Smooth muscle cell (in vitro differentiated cells): ENCODE measurements at regions not wholly inside any gene's neighbourhood (a gene's known extent, or its start where the extent isn't known, plus 50 kb on each side); places are given as distances from the start of the nearest gene placed in this dataset.

Experiments used
- DNase-seq: peaks from one replicate; lab custom pipeline; 2025; ENCODE audit not compliant: unreplicated experiment; lab: John Stamatoyannopoulos, UW
- H2AFZ ChIP-seq: fragments of 200-600 bp; sonication (generic); 2 replicates; pipeline ENCODE4 v1.6.0; 2016; ENCODE audit warnings: antibody characterized with exemption, low read depth, mild to moderate bottlenecking
- H3F3A ChIP-seq: fragments of 200-600 bp; sonication (generic); 2 replicates; pipeline ENCODE4 v1.6.0; 2017; ENCODE audit warnings: antibody characterized with exemption, low read depth
- H3K27ac ChIP-seq: fragments of 200-600 bp; sonication (generic); 2 replicates; pipeline ENCODE4 v1.5.1; 2016; ENCODE audit warnings: low read depth, mild to moderate bottlenecking
- H3K27me3 ChIP-seq: fragments of 200-600 bp; sonication (generic); 2 replicates; pipeline ENCODE4 v1.6.1; 2016; ENCODE audit warnings: low read depth, mild to moderate bottlenecking
- H3K36me3 ChIP-seq: fragments of 200-600 bp; sonication (generic); 2 replicates; pipeline ENCODE4 v1.5.1; 2016; ENCODE audit warnings: low read depth
- H3K4me1 ChIP-seq: fragments of 200-600 bp; sonication (generic); 2 replicates; pipeline ENCODE4 v1.5.1; 2016; ENCODE audit warnings: low read depth
- H3K4me2 ChIP-seq: fragments of 200-600 bp; sonication (generic); 2 replicates; pipeline ENCODE4 v1.6.0; 2016; ENCODE audit warnings: mild to moderate bottlenecking
- H3K4me3 ChIP-seq: fragments of 200-600 bp; sonication (generic); 2 replicates; pipeline ENCODE4 v1.5.1; 2016; ENCODE audit warnings: mild to moderate bottlenecking
- H3K79me2 ChIP-seq: fragments of 200-600 bp; sonication (generic); 2 replicates; pipeline ENCODE4 v1.6.0; 2016; ENCODE audit warnings: low read depth, mild to moderate bottlenecking
- H3K9ac ChIP-seq: fragments of 200-600 bp; sonication (generic); 2 replicates; pipeline ENCODE4 v1.6.0; 2016; ENCODE audit warnings: low read depth
- H3K9me3 ChIP-seq: fragments of 200-600 bp; sonication (generic); replicated peaks from 2 replicates; pipeline ENCODE4 v1.5.1; 2016; ENCODE audit warnings: low read depth
- H4K20me1 ChIP-seq: fragments of 200-600 bp; sonication (generic); 2 replicates; pipeline ENCODE4 v1.6.0; 2016; ENCODE audit warnings: low read depth
- CTCF ChIP-seq: fragments of 200-600 bp; sonication (generic); IDR thresholded peaks from 2 replicates; pipeline ENCODE4 v1.5.1; 2017; ENCODE audit warnings: borderline replicate concordance, mild to moderate bottlenecking, antibody characterized with exemption; ENCODE audit not compliant: insufficient read depth, poor library complexity, severe bottlenecking
- WGBS: methylation state at CpG from one replicate; pipeline ENCODE4 v1.1.7; 2016; ENCODE audit warnings: low lambda C conversion rate; 5-methylcytosine and 5-hydroxymethylcytosine counted together

GRCh38 chr21:22223385-22223784, 1225.2 kb downstream of the NCAM2 start:
- H2AFZ ChIP-seq: peak overlapping the region; percentile 55
- no peaks in the 10 kb centered on the region for H3K9me3 ChIP-seq
- H3K36me3 ChIP-seq: no peaks in the 10 kb centered on the region
- no peak overlapping the region for H3K9ac ChIP-seq
- no peak overlapping the region for H3K27ac ChIP-seq
- H3K27me3 ChIP-seq: no peaks in the 10 kb centered on the region
- no peaks in the 10 kb centered on the region for H3F3A ChIP-seq
- no peaks in the 10 kb centered on the region for H3K4me1 ChIP-seq
- H3K4me2 ChIP-seq: peak overlapping the region; percentile 62
- H4K20me1 ChIP-seq: no peaks in the 10 kb centered on the region
- no peak for TF ChIP-seq CTCF
- no peaks in the 10 kb centered on the region for H3K79me2 ChIP-seq
- no peak overlapping the region for H3K4me3 ChIP-seq
- 32% methylated on average over 3 of the region's 3 CpGs for WGBS
- no peak for DNase-seq

- Histone ChIP-seq H3K27me3 (no peaks in the 10 kb centered on the region), H3K36me3 (no peaks in the 10 kb centered on the region), H3F3A (no peaks in the 10 kb centered on the region), H2AFZ (no peak overlapping the region), H3K4me3 (no peak overlapping the region), H3K79me2 (no peaks in the 10 kb centered on the region), H4K20me1 (no peaks in the 10 kb centered on the region), H3K4me2 (no peak overlapping the region), H3K9ac (no peak overlapping the region), H3K27ac (no peak overlapping the region), H3K9me3 (no peaks in the 10 kb centered on the region), H3K4me1 (no peaks in the 10 kb centered on the region)
- DNase-seq: no peak
- 86% methylated on average over 4 of the region's 4 CpGs for WGBS
- TF ChIP-seq CTCF: no peak
These were observed 1226.1 kb downstream of the NCAM2 start for GRCh38 chr21:22224261-22224660.

- Histone ChIP-seq H3K27me3 (no peaks in the 10 kb centered on the region), H4K20me1 (no peaks in the 10 kb centered on the region), H3K27ac (no peak overlapping the region), H2AFZ (no peak overlapping the region), H3K79me2 (no peaks in the 10 kb centered on the region), H3K4me1 (no peaks in the 10 kb centered on the region), H3K4me2 (no peak overlapping the region), H3K36me3 (no peaks in the 10 kb centered on the region), H3F3A (no peaks in the 10 kb centered on the region), H3K9ac (no peak overlapping the region), H3K9me3 (no peaks in the 10 kb centered on the region), H3K4me3 (no peak overlapping the region)
- WGBS: 82% methylated on average over 1 of the region's 1 CpG
- no peak for DNase-seq
- TF ChIP-seq CTCF: no peak
These were observed 1227.1 kb downstream of the NCAM2 start for GRCh38 chr21:22225299-22225698.

- H3K9ac ChIP-seq: no peak overlapping the region
- H3F3A ChIP-seq: no peaks in the 10 kb centered on the region
- H2AFZ ChIP-seq: no peak overlapping the region
- no peaks in the 10 kb centered on the region for H3K4me1 ChIP-seq
- no peaks in the 10 kb centered on the region for H3K9me3 ChIP-seq
- 91% methylated on average over 2 of the region's 2 CpGs for WGBS
- no peak overlapping the region for H3K27ac ChIP-seq
- H3K27me3 ChIP-seq: no peaks in the 10 kb centered on the region
- H4K20me1 ChIP-seq: no peaks in the 10 kb centered on the region
- no peak for TF ChIP-seq CTCF
- no peak overlapping the region for H3K4me2 ChIP-seq
- H3K36me3 ChIP-seq: no peaks in the 10 kb centered on the region
- DNase-seq: no peak
- H3K4me3 ChIP-seq: no peak overlapping the region
- H3K79me2 ChIP-seq: no peaks in the 10 kb centered on the region
These were observed 1232.8 kb downstream of the NCAM2 start for GRCh38 chr21:22231013-22231412.
